ENCODE measurements at regions not wholly inside any gene's neighbourhood (a gene's known extent, or its start where the extent isn't known, plus 50 kb on each side); places are given as distances from the start of the nearest gene placed in this dataset.

GRCh38 chr5:82406205-82406773 is 128.1 kb upstream of the RPS23 start:
- TF ChIP-seq POLR2AphosphoS5 (IDR thresholded peaks at IDR 0.05; ENCODE audit: low read depth, low read length) (no peak), POLR2A (IDR thresholded peaks at IDR 0.05; ENCODE audit: low read depth, low read length) (no peak), PAX5 (IDR thresholded peaks at IDR 0.05; ENCODE audit: insufficient read depth, low read length, severe bottlenecking) (no peak), TAF1 (IDR thresholded peaks at IDR 0.05; ENCODE audit: low read depth, low read length) (no peak), POU2F2 (IDR thresholded peaks at IDR 0.05; ENCODE audit: low read depth, low read length) (no peak), SPI1 (IDR thresholded peaks at IDR 0.05; ENCODE audit: low read depth, low read length) (no peak)
- DNase-seq (ENCODE audit: insufficient read length, low spot score) (no peak), FAIRE-seq (no peak)

DNA sequence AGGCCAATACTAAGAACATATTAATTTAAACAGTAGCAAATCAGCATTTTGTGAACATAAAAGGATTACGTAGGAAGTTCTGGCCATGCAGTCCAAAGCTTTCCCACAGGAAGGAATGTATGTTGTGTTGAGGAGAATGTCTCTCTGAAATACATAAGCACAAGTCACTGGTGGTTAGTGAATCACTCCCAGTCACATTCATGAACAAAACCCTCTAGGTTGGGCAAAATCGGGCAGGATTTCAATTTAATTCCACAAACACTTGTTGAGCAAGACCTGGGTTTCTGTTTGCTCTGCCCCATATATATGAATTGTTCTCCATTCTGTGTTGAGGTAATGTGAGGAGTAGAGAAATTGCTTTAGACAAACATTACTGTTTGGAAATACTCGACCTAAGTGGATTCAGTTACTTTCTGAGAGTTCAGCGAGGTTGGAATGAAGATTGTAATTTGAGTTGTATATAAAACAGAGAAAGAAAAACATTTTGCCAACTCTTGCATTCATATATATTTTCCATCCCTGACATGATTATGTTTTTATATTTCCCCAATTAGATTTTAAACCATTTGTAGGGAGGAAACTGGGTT is 127.6 kb upstream of the RPS23 start:
- DNase-seq (ENCODE audit: insufficient read length, low spot score): no peak
- TF ChIP-seq POU2F2 (IDR thresholded peaks at IDR 0.05; ENCODE audit: low read depth, low read length) (no peak), PAX5 (IDR thresholded peaks at IDR 0.05; ENCODE audit: insufficient read depth, low read length, severe bottlenecking) (no peak), POLR2AphosphoS5 (IDR thresholded peaks at IDR 0.05; ENCODE audit: low read depth, low read length) (no peak)
- FAIRE-seq: no peak

- TF ChIP-seq POU2F2 (IDR thresholded peaks at IDR 0.05; ENCODE audit: low read depth, low read length): no peak
- no peak for TF ChIP-seq POLR2A (IDR thresholded peaks at IDR 0.05; ENCODE audit: low read depth, low read length)
- no peak for TF ChIP-seq POLR2AphosphoS5 (IDR thresholded peaks at IDR 0.05; ENCODE audit: low read depth, low read length)
- no peak for TF ChIP-seq TAF1 (IDR thresholded peaks at IDR 0.05; ENCODE audit: low read depth, low read length)
- TF ChIP-seq SPI1 (IDR thresholded peaks at IDR 0.05; ENCODE audit: low read depth, low read length): no peak
- DNase-seq (ENCODE audit: insufficient read length, low spot score) (no peak), FAIRE-seq (no peak)
Measured at GRCh38 chr5:82405161-82405560, 127.0 kb upstream of the RPS23 start.

DNA sequence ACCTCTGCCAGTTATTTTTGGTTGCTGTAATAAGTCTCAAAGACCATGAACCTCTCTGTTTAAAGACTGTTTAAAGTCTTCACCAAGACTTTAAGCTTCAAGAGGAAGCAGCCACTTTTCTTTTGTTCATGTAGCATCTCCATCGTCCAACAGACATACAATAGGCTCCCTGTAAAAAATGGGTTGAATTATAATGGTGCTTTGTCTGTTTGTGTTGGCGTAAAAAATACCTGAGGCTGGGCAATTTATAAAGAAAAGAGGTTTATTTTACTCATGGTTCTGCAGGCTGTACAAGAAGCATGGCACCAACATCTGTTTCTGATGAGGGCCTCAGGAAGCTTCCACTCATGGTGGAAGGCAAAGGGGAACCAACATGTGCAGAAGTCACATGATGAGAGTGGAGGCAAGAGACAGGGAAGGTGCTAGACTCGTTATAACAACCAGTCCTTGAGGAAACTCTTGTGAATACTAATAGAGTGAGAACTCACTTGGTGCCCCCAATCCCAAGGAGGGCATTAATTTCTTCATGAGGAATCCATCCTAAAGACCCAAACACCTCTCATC is 126.3 kb upstream of the RPS23 start:
- TF ChIP-seq POLR2A (IDR thresholded peaks at IDR 0.05; ENCODE audit: low read depth, low read length): no peak
- TF ChIP-seq TAF1 (IDR thresholded peaks at IDR 0.05; ENCODE audit: low read depth, low read length): no peak
- TF ChIP-seq POU2F2 (IDR thresholded peaks at IDR 0.05; ENCODE audit: low read depth, low read length): no peak
- no peak for TF ChIP-seq SPI1 (IDR thresholded peaks at IDR 0.05; ENCODE audit: low read depth, low read length)
- TF ChIP-seq POLR2AphosphoS5 (IDR thresholded peaks at IDR 0.05; ENCODE audit: low read depth, low read length): no peak
- no peak for TF ChIP-seq PAX5 (IDR thresholded peaks at IDR 0.05; ENCODE audit: insufficient read depth, low read length, severe bottlenecking)
- no peak for FAIRE-seq
- no peak for DNase-seq (ENCODE audit: insufficient read length, low spot score)

DNA sequence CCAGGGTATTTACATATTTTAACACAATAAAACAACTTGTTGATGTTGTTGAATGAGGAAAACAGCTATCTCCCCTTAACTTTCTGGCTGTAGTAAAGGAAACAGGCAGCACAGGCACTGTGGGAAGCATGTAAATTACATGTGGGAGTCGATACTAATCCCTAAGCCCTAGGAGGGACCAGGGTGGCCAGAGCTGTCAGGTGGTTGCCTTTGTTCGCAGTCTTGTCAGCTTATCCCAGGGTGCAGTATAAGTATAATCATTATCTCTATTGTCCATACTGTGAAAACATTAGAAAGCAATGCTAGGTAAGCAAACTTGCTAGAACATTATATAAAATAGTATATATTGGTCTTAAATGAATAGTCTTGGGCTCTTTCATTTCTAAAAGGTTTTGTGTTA is 125.6 kb upstream of the RPS23 start:
- TF ChIP-seq POU2F2 (IDR thresholded peaks at IDR 0.05; ENCODE audit: low read depth, low read length) (no peak), POLR2A (IDR thresholded peaks at IDR 0.05; ENCODE audit: low read depth, low read length) (no peak), PAX5 (IDR thresholded peaks at IDR 0.05; ENCODE audit: insufficient read depth, low read length, severe bottlenecking) (no peak), TAF1 (IDR thresholded peaks at IDR 0.05; ENCODE audit: low read depth, low read length) (no peak), POLR2AphosphoS5 (IDR thresholded peaks at IDR 0.05; ENCODE audit: low read depth, low read length) (no peak), SPI1 (IDR thresholded peaks at IDR 0.05; ENCODE audit: low read depth, low read length) (no peak)
- FAIRE-seq: no peak
- DNase-seq (ENCODE audit: insufficient read length, low spot score): no peak

DNA sequence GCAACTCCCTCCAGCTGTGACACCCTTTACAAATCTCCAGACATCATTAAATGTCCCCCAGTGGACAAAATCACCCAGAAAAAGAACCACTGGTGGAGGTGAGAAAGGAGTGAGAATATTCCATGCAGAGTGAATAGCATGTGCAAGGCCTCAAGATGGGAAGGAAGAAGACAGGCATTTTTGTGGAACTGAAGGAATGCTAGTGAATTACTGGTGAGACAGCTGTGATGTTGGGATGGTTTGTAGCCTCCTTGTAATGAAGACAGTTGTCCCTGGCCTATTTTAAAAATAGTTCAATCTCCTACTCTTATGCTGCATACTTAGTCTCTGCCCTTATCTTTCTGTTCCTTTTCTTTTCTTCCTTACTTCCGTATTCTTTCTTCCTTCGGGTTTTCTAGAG is 124.9 kb upstream of the RPS23 start:
- no peak for FAIRE-seq
- TF ChIP-seq POLR2AphosphoS5 (IDR thresholded peaks at IDR 0.05; ENCODE audit: low read depth, low read length) (no peak), PAX5 (IDR thresholded peaks at IDR 0.05; ENCODE audit: insufficient read depth, low read length, severe bottlenecking) (no peak), SPI1 (IDR thresholded peaks at IDR 0.05; ENCODE audit: low read depth, low read length) (no peak), TAF1 (IDR thresholded peaks at IDR 0.05; ENCODE audit: low read depth, low read length) (no peak), POU2F2 (IDR thresholded peaks at IDR 0.05; ENCODE audit: low read depth, low read length) (no peak), POLR2A (IDR thresholded peaks at IDR 0.05; ENCODE audit: low read depth, low read length) (no peak)
- DNase-seq (ENCODE audit: insufficient read length, low spot score): no peak

- no peak for DNase-seq (ENCODE audit: insufficient read length, low spot score)
- TF ChIP-seq POLR2AphosphoS5 (IDR thresholded peaks at IDR 0.05; ENCODE audit: low read depth, low read length): no peak
- no peak for TF ChIP-seq POU2F2 (IDR thresholded peaks at IDR 0.05; ENCODE audit: low read depth, low read length)
- no peak for TF ChIP-seq PAX5 (IDR thresholded peaks at IDR 0.05; ENCODE audit: insufficient read depth, low read length, severe bottlenecking)
- no peak for FAIRE-seq
Measured at GRCh38 chr5:82399111-82399510, 121.0 kb upstream of the RPS23 start.

GRCh38 chr5:82397741-82398320 is 119.7 kb upstream of the RPS23 start:
- no peak for DNase-seq (ENCODE audit: insufficient read length, low spot score)
- no peak for FAIRE-seq

DNA sequence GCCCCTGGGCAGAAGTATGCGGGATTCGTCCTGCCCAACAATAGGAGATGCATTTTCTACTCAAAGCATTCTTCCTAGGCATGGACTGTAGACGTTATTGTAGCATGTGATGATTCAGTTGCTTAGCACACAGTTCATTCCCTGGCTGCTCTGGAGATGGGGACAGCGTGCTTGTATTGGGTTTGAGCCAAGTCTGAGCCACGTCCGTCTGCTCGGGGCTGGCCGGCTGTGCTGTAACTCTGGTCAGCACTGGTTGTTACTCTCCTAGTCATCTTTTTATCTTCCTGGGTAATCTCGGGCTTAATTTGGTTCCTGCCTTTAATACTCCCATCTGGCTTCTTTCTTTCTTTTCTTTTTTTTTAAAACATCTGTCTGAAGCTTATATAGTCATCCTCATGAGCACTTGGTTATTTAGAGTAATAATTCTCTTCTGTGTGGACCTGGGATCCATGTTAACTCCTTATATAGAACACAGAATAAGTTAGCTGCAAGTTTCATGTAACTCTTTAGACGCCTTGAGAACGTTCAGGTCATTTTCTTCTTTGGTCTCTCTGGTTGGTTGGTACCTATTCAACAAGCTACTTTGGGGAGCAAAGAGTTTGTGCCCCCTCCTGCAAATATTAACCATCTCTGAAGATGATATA is 118.8 kb upstream of the RPS23 start:
- FAIRE-seq (no peak), DNase-seq (ENCODE audit: insufficient read length, low spot score) (no peak)
- TF ChIP-seq POLR2A (IDR thresholded peaks at IDR 0.05; ENCODE audit: low read depth, low read length): no peak
- no peak for TF ChIP-seq TAF1 (IDR thresholded peaks at IDR 0.05; ENCODE audit: low read depth, low read length)
- TF ChIP-seq SPI1 (IDR thresholded peaks at IDR 0.05; ENCODE audit: low read depth, low read length): no peak

More at GRCh38 chr5:82397741-82398320, 119.7 kb upstream of the RPS23 start:
- TF ChIP-seq SPI1 (IDR thresholded peaks at IDR 0.05; ENCODE audit: low read depth, low read length) (no peak), POLR2AphosphoS5 (IDR thresholded peaks at IDR 0.05; ENCODE audit: low read depth, low read length) (no peak), POLR2A (IDR thresholded peaks at IDR 0.05; ENCODE audit: low read depth, low read length) (no peak), POU2F2 (IDR thresholded peaks at IDR 0.05; ENCODE audit: low read depth, low read length) (no peak), TAF1 (IDR thresholded peaks at IDR 0.05; ENCODE audit: low read depth, low read length) (no peak), PAX5 (IDR thresholded peaks at IDR 0.05; ENCODE audit: insufficient read depth, low read length, severe bottlenecking) (no peak)
